ENCODE measurements at regions not wholly inside any gene's neighbourhood (a gene's known extent, or its start where the extent isn't known, plus 50 kb on each side); places are given as distances from the start of the nearest gene placed in this dataset.

DNA sequence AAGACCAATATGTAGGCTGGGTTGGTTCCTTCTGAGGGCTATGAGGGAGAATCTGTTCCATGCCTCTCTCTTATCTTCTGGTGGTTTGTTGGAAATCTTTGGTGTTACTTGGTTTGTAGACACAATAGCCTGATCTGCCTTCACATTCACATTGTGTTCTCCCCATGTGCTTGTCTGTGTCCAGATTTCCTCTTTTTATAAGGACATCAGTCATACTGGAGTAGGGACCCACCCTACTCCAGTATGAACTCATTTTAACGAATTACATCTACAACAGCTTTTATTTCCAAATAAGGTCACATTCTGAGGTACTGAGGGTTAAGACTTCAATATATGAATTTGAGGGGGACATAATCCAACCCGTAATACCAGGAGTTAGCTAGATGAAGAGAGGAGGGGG lies 75.9 kb downstream of the DISP1 start:
- Histone ChIP-seq H3K9me3 (ENCODE audit: control insufficient read depth, insufficient read depth, low read length) (no peaks in the 10 kb centered on the region), H3K4me3 (ENCODE audit: low read length) (no peak overlapping the region), H3K36me3 (ENCODE audit: control insufficient read depth, insufficient read depth, low read length) (peaks cover 2% of the 10 kb centered on the region), H3K27ac (ENCODE audit: low read length) (no peak overlapping the region), H3K27me3 (ENCODE audit: control insufficient read depth, insufficient read depth, low read length) (no peaks in the 10 kb centered on the region), H3K4me1 (ENCODE audit: control insufficient read depth, insufficient read depth, low read length) (no peaks in the 10 kb centered on the region)
- Mint-ChIP-seq H3K9me3 (no peaks in the 10 kb centered on the region), H3K36me3 (no peaks in the 10 kb centered on the region), H3K4me1 (no peaks in the 10 kb centered on the region), H3K27me3 (ENCODE audit: low read depth in 2 of 2) (no peaks in the 10 kb centered on the region), H3K4me3 (no peak overlapping the region), H3K27ac (no peak overlapping the region)
- DNase-seq = no peak
- TF ChIP-seq, protein P1, sequence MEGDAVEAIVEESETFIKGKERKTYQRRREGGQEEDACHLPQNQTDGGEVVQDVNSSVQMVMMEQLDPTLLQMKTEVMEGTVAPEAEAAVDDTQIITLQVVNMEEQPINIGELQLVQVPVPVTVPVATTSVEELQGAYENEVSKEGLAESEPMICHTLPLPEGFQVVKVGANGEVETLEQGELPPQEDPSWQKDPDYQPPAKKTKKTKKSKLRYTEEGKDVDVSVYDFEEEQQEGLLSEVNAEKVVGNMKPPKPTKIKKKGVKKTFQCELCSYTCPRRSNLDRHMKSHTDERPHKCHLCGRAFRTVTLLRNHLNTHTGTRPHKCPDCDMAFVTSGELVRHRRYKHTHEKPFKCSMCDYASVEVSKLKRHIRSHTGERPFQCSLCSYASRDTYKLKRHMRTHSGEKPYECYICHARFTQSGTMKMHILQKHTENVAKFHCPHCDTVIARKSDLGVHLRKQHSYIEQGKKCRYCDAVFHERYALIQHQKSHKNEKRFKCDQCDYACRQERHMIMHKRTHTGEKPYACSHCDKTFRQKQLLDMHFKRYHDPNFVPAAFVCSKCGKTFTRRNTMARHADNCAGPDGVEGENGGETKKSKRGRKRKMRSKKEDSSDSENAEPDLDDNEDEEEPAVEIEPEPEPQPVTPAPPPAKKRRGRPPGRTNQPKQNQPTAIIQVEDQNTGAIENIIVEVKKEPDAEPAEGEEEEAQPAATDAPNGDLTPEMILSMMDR (IDR thresholded peaks at IDR 0.05) = no peak
- no peak for ATAC-seq
- WGBS (ENCODE audit: insufficient coverage) = 89% methylated on average over 1 of the region's 2 CpGs
- intact Hi-C loops (cut with micrococcal nuclease) = no loop called here

DNA sequence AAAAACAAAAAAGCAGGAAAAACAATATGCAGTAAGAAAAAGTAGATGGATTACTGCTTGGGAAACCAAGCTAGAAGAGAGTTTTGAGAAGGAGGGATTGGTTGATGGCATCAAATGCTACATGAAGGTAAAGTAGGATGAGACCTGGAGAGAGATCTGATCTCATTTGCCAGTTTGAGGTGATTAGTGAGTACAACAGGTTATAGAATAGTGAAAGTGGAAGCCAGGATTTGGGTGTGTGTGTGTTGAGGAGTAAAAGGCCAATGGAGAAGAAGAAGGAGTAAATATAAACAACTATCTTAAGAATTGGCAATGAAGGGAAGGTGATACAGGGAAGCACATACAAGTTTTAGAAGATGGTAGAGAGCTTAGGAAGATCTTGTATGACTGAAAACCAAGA lies 76.7 kb downstream of the DISP1 start:
- no peak overlapping the region for H3K27ac Mint-ChIP-seq
- Histone ChIP-seq H3K4me1 (ENCODE audit: control insufficient read depth, insufficient read depth, low read length) (no peaks in the 10 kb centered on the region), H3K27ac (ENCODE audit: low read length) (no peak overlapping the region), H3K27me3 (ENCODE audit: control insufficient read depth, insufficient read depth, low read length) (no peaks in the 10 kb centered on the region), H3K4me3 (ENCODE audit: low read length) (no peak overlapping the region), H3K9me3 (ENCODE audit: control insufficient read depth, insufficient read depth, low read length) (no peaks in the 10 kb centered on the region), H3K36me3 (ENCODE audit: control insufficient read depth, insufficient read depth, low read length) (peaks cover 2% of the 10 kb centered on the region)
- H3K4me1 Mint-ChIP-seq = peaks cover 2 to 3% of the 10 kb centered on the region in 2 donors
- intact Hi-C loops (cut with micrococcal nuclease) = no loop called here
- ATAC-seq = no peak
- no peaks in the 10 kb centered on the region for H3K9me3 Mint-ChIP-seq
- H3K27me3 Mint-ChIP-seq (ENCODE audit: low read depth in 2 of 2) = no peaks in the 10 kb centered on the region
- H3K4me3 Mint-ChIP-seq = no peak overlapping the region
- no peak for DNase-seq
- no peaks in the 10 kb centered on the region for H3K36me3 Mint-ChIP-seq
- TF ChIP-seq, protein P1 (IDR thresholded peaks at IDR 0.05) = no peak

DNA sequence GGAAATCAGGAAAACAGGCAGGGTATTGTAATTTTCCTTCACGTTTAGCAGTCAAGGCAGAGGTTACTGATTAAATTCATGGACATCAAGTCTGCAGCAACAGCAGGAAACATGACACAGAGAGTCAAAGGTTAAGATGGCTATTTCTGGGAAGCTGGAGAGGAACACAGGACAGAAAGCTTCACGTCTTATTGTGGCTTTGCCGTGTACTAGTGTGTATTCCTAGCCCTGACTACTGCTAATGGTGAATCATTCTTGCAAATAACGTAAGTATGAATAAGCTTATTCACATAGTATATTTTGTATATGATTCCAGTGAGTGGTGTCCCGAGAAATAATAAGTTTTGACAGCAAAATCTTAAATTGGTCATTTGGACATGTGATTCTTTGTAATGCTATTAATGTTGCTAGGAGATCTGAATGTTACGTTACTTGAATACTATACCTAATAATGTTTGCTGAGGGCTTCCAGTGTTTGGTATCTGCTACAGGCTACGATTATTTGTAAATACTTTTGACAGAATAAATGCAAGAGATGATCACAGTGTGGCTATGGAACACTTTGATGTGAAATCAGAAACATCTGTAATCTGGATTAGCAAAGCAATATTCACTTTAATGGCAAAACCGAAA lies 77.4 kb downstream of the DISP1 start:
- Histone ChIP-seq H3K9me3 (ENCODE audit: control insufficient read depth, insufficient read depth, low read length) (no peaks in the 10 kb centered on the region), H3K4me1 (ENCODE audit: control insufficient read depth, insufficient read depth, low read length) (no peaks in the 10 kb centered on the region), H3K27ac (ENCODE audit: low read length) (no peak overlapping the region), H3K4me3 (ENCODE audit: low read length) (no peak overlapping the region), H3K36me3 (ENCODE audit: control insufficient read depth, insufficient read depth, low read length) (peaks cover 2% of the 10 kb centered on the region), H3K27me3 (ENCODE audit: control insufficient read depth, insufficient read depth, low read length) (no peaks in the 10 kb centered on the region)
- H3K27ac Mint-ChIP-seq = no peak overlapping the region
- intact Hi-C loops (cut with micrococcal nuclease) = no loop called here
- no peak for ATAC-seq
- H3K9me3 Mint-ChIP-seq = no peaks in the 10 kb centered on the region
- H3K27me3 Mint-ChIP-seq (ENCODE audit: low read depth in 2 of 2) = no peaks in the 10 kb centered on the region
- no peak overlapping the region for H3K4me3 Mint-ChIP-seq
- TF ChIP-seq, protein P1 (IDR thresholded peaks at IDR 0.05) = no peak
- H3K4me1 Mint-ChIP-seq = peaks cover 8 to 10% of the 10 kb centered on the region in 2 donors
- 96% methylated on average over 7 of the region's 8 CpGs for WGBS (ENCODE audit: insufficient coverage)
- H3K36me3 Mint-ChIP-seq = no peaks in the 10 kb centered on the region
- DNase-seq = no peak

DNA sequence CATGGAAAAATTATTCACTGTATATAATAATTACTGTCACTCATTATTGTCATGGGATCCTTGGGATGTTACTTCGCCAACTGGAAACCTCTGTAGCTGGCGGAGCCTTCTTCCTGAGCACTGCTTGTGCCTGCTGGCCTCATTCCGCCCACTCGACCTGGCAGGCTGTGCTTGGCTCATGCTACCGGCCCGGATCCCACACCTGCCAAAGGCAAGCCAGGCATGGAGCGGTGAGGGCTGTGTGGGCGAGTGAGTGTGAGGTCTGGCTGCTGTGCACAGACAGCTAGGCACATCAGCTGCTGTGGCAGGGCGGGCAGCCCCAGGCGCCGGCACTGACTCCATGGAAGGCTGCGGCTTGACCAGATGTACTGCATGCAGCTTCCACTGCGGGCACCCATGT lies 78.4 kb downstream of the DISP1 start:
- no peak for DNase-seq
- no peaks in the 10 kb centered on the region for H3K27me3 Mint-ChIP-seq (ENCODE audit: low read depth in 2 of 2)
- intact Hi-C loops (cut with micrococcal nuclease) = no loop called here
- no peak overlapping the region for H3K4me3 ChIP-seq (ENCODE audit: low read length)
- peaks cover 14 to 16% of the 10 kb centered on the region in 2 donors for H3K4me1 Mint-ChIP-seq
- peaks cover 2% of the 10 kb centered on the region for H3K36me3 ChIP-seq (ENCODE audit: control insufficient read depth, insufficient read depth, low read length)
- ATAC-seq = no peak
- no peaks in the 10 kb centered on the region for H3K9me3 Mint-ChIP-seq
- H3K4me1 ChIP-seq (ENCODE audit: control insufficient read depth, insufficient read depth, low read length) = no peaks in the 10 kb centered on the region
- H3K27ac Mint-ChIP-seq = no peak overlapping the region
- H3K36me3 Mint-ChIP-seq = no peaks in the 10 kb centered on the region
- no peaks in the 10 kb centered on the region for H3K27me3 ChIP-seq (ENCODE audit: control insufficient read depth, insufficient read depth, low read length)
- no peaks in the 10 kb centered on the region for H3K9me3 ChIP-seq (ENCODE audit: control insufficient read depth, insufficient read depth, low read length)
- TF ChIP-seq, protein P1 (IDR thresholded peaks at IDR 0.05) = no peak
- no peak overlapping the region for H3K4me3 Mint-ChIP-seq
- no peak overlapping the region for H3K27ac ChIP-seq (ENCODE audit: low read length)
- 94% methylated on average over 13 of the region's 13 CpGs for WGBS (ENCODE audit: insufficient coverage)

Measured in natural killer cell (primary cell).